ENCODE measurements at regions not wholly inside any gene's neighbourhood (a gene's known extent, or its start where the extent isn't known, plus 50 kb on each side); places are given as distances from the start of the nearest gene placed in this dataset.

DNA sequence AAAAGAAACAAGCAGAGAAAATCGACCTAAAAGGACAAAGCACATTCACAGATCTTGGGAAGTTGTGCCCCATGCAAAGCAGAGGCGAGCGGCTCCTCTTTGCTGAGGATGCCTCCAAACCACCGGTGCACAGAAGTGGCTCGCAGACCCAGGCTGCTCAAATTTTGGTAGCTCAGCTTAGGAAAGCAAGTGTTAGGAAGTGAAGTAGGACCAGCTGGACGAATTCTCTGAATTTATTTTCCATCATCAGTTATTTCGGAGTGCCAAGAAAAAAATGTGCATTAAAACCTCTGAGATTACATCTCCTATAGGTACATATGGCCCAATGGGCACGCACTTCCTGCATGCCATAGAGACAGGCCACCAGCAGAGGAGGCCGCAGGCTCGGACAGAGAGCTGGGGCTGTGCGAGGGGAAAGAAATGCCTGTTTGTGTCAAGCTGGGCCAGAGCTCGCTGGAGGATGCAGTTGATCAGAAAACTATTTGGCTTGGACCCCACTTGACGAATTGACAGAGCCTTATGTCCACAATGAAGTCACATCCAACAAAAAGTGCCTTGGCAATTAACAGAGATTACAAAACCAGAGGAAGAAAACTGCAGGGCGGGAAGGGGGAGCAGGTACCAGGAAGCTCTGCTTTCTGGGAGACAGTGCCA, 122.3 kb upstream of the LYZL2 start:
- Histone ChIP-seq H3K27me3 (replicated peaks in 1 of 4; ENCODE audit: control insufficient read depth in 3 of 4, extremely low read depth in 1 of 4, insufficient read depth in 3 of 4, low read length in 3 of 4) (no peaks in the 10 kb centered on the region), H3K27ac (ENCODE audit: low read depth, low read length) (no peak overlapping the region), H3K14ac (ENCODE audit: insufficient read length) (no peak overlapping the region), H4K5ac (ENCODE audit: insufficient read length, low read depth, low read length) (no peak overlapping the region), H2BK5ac (ENCODE audit: low read depth, low read length) (no peak overlapping the region), H4K20me1 (replicated peaks in 1 of 2; ENCODE audit: control insufficient read depth in 1 of 2, insufficient read depth in 2 of 2, low read length in 2 of 2) (no peaks in the 10 kb centered on the region), H2BK15ac (ENCODE audit: low read length) (no peak overlapping the region), H2AK5ac (ENCODE audit: low read depth, low read length) (no peak overlapping the region), H2BK120ac (replicated peaks; ENCODE audit: low read depth, low read length) (no peak overlapping the region), H3K23me2 (ENCODE audit: low read depth, low read length) (no peaks in the 10 kb centered on the region), H3K36me3 (ENCODE audit: control insufficient read depth in 2 of 4, insufficient read depth in 4 of 4, low read length in 3 of 4) (no peaks in the 10 kb centered on the region), H3K56ac (replicated peaks; ENCODE audit: insufficient read length, low read depth, low read length) (no peak overlapping the region), H3K79me1 (ENCODE audit: low read depth, low read length) (no peaks in the 10 kb centered on the region), H3K4me3 (ENCODE audit: extremely low read depth in 1 of 4, insufficient read depth in 2 of 4, low read depth in 3 of 4, low read length in 4 of 4) (no peak overlapping the region), H3K4ac (replicated peaks; ENCODE audit: insufficient read length, low read depth, low read length) (no peak overlapping the region), H3K18ac (ENCODE audit: extremely low read depth, low read length) (no peak overlapping the region), H4K91ac (replicated peaks; ENCODE audit: insufficient read length, low read length) (no peak overlapping the region), H3K23ac (ENCODE audit: insufficient read length) (no peak overlapping the region), H4K8ac (ENCODE audit: extremely low read depth, insufficient read depth, low read length) (no peak overlapping the region; the same call in none of the 2 replicates), H3K9ac (replicated peaks in 1 of 4; ENCODE audit: extremely low read depth in 1 of 4, low read depth in 3 of 4, low read length in 3 of 4) (no peak overlapping the region), H3K4me1 (replicated peaks in 1 of 4; ENCODE audit: control insufficient read depth in 3 of 4, insufficient read depth in 4 of 4, low read length in 3 of 4) (no peaks in the 10 kb centered on the region), H2BK20ac (ENCODE audit: low read length) (no peak overlapping the region), H2AFZ (ENCODE audit: low read length) (0 out of 2 replicates have a peak overlapping the region, but pooled peaks have one; percentile 25), H3K4me2 (ENCODE audit: insufficient read depth in 1 of 2, low read depth in 2 of 2, low read length in 2 of 2) (no peak overlapping the region), H3K9me3 (ENCODE audit: insufficient read depth in 2 of 2, low read depth in 1 of 2, low read length in 1 of 2) (no peaks in the 10 kb centered on the region), H3K79me2 (ENCODE audit: control insufficient read depth in 1 of 2, insufficient read depth in 2 of 2, low read length in 2 of 2) (no peaks in the 10 kb centered on the region), H2BK12ac (ENCODE audit: low read depth, low read length) (no peak overlapping the region)
- WGBS, 2 experiments (ENCODE audit: extremely low coverage in 1 of 2, insufficient coverage in 1 of 2, insufficient read length in 1 of 2, insufficient replicate concordance in 2 of 2, low coverage in 1 of 2, low lambda C conversion rate in 2 of 2, missing lambda C conversion rate in 1 of 2): 67% methylated on average over 14 of the region's 14 CpGs; no CpG with 5 or more reads in 1 of the 2 experiments
- peak; percentile 31 to 82 for DNase-seq (ENCODE audit: low read depth in 1 of 2, low spot score in 2 of 2)
- POLR2A ChIA-PET (ENCODE audit: partially characterized antibody): no interaction called here
- no peak for FAIRE-seq
- TF ChIP-seq CHD1 (IDR thresholded peaks at IDR 0.05; ENCODE audit: low read depth, low read length) (no peak), CREB1 (IDR thresholded peaks at IDR 0.05) (no peak), TEAD4 (IDR thresholded peaks at IDR 0.05; ENCODE audit: low read depth, low read length) (0 out of 2 replicates have a peak, but pooled peaks have one; percentile 33), RAD21 (IDR thresholded peaks at IDR 0.05 in 1 of 2, conservative IDR thresholded peaks at IDR 0.05 in 1 of 2; ENCODE audit: low read depth in 2 of 2, low read length in 2 of 2) (peak; percentile 97 to 98), CTCF (IDR thresholded peaks at IDR 0.05; ENCODE audit: control extremely low read depth in 1 of 3, insufficient read depth in 1 of 3, low read depth in 1 of 3, low read length in 3 of 3) (peak; percentile 84 to 91 (median 90)), YY1 (IDR thresholded peaks at IDR 0.05; ENCODE audit: low read depth, low read length) (0 out of 2 replicates have a peak, but pooled peaks have one; percentile 18), BCL11A (IDR thresholded peaks at IDR 0.05; ENCODE audit: low read depth in 2 of 2, low read length in 2 of 2) (no peak), TAF7 (optimal IDR thresholded peaks at IDR 0.05; ENCODE audit: borderline replicate concordance, low read depth, low read length) (no peak)
- CTCF ChIA-PET (ENCODE audit: partially characterized antibody): interaction anchor here (0.7 to 3.9 kb wide), 42 partner anchors 12 to 1254 kb away, joined by 3 to 35 read pairs (median 3); no protein-coding TSS in a partner anchor

All from H1 (cell line).